ENCODE measurements at regions not wholly inside any gene's neighbourhood (a gene's known extent, or its start where the extent isn't known, plus 50 kb on each side); places are given as distances from the start of the nearest gene placed in this dataset.

- TF ChIP-seq POLR2AphosphoS5 (IDR thresholded peaks at IDR 0.05) (no peak), POLR2A (IDR thresholded peaks at IDR 0.05) (no peak), CTCF (IDR thresholded peaks at IDR 0.05 in 8 of 11, conservative IDR thresholded peaks at IDR 0.05 in 3 of 11) (no peak)
Observed at GRCh38 chr6:4349323-4349722, 213.9 kb upstream of the ECI2 start.

Data from spleen (tissue), 7 donors.